MV-4-11 (cell line): ENCODE measurements at regions not wholly inside any gene's neighbourhood (a gene's known extent, or its start where the extent isn't known, plus 50 kb on each side); places are given as distances from the start of the nearest gene placed in this dataset.
"Not testable (repeated sequence)": the region's sequence is repeated elsewhere in the genome, so short reads cannot be mapped to it uniquely, and the experiment has no call there.

Experiments used
- DNase-seq: peaks from one replicate; lab custom pipeline; 2025; lab: John Stamatoyannopoulos, UW

DNA sequence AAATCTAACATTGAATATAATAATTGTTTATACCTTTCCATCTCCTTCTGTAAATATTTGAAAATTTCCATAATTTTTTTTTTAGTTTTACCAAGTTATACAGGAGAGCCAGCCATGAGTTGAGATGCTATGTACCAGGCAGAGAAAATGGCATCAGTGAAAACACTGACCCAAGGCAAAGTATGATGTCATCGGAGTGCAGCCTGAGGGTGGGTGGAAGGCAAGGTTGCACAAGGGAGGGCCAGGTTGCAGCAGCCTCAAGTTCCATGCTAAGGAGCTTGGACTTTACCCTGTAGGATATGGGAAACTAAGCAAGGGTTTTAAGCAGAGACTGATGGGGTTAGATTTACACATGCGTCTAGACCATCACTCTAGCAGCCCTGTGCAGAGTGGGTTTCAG is 441.1 kb downstream of the BCAT1 start:
- no peak for DNase-seq

DNA sequence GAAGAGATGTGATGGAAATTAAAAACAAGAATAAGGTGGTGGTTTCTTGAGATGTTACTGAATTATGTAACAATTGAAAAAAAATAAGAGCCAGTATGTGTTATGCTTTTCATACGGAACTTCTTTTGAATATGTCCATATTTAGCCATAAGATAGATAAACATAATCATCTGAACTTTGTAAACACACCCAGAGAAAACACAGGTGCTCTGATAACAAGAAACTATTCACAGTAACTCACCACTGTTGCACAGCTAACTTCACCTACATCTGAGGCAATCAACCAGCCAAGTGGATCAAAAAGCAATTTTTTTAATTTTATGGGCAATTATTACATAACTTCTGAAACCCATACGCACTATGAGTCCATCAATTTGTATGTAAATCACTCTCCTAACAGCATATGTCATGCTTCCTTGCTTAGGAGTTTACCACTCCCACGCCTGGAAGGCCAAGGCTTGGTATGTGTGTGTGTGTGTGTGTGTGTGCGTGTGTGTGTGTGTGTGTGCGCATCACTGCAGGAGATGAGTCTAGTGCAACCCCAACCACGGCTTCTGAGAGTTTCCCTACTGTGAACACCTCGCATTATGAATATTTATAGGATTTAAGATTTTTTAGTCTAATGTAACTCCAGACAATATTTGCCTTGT is 443.4 kb downstream of the BCAT1 start:
- no peak for DNase-seq

DNA sequence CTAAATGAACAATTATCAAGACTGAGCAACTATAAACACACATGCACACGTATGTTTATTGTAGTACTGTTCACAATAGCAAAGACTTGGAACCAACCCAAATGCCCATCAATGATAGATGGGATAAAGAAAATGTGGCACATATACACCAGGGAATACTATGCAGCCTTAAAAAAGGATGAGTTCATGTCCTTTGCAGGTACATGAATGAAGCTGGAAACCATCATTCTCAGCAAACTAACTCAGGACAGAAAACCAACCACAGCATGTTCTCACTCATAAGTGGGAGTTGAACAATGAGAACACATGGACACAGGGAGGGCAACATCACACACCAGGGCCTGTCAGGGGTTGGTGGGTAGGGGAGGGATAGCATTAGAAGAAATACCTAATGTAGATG is 445.4 kb downstream of the BCAT1 start:
- not testable (repeated sequence) for DNase-seq

DNA sequence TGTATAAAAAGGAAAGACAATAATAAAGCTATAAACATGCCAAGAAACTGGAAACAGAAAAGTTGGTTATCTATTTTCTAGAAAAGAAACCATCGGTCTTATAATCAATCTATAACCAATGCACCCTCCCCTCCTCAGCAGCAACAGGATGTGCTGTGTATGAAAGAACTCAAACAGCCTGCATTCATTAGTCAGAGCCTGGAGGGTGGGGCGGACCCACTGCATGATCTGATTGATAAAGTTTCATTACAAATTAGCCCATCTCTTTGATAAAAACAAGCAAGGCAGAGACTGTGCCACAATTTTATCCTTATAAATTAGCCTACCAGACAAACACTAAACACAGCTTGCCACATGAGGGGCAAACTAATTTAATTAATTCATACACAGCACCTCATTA is 448.1 kb downstream of the BCAT1 start:
- no peak for DNase-seq

DNA sequence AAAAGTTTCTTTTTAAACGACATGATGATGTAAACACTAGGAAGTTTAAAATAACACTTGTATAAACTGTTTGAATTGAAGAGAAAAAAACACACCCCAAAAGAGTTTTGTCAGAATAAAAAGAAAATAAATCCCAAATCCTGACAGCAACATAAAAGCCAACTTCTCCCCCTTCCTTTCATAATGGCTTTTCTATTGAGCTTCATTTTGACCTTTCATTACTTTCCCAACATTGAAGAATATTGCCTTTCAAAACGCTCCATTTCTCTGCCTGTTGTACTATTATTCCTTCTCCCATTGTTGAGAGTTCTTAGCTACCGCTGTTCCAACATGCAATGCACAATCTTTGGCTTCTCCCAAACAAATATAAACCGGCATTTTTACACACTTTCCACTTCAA is 448.5 kb downstream of the BCAT1 start:
- no peak for DNase-seq

DNA sequence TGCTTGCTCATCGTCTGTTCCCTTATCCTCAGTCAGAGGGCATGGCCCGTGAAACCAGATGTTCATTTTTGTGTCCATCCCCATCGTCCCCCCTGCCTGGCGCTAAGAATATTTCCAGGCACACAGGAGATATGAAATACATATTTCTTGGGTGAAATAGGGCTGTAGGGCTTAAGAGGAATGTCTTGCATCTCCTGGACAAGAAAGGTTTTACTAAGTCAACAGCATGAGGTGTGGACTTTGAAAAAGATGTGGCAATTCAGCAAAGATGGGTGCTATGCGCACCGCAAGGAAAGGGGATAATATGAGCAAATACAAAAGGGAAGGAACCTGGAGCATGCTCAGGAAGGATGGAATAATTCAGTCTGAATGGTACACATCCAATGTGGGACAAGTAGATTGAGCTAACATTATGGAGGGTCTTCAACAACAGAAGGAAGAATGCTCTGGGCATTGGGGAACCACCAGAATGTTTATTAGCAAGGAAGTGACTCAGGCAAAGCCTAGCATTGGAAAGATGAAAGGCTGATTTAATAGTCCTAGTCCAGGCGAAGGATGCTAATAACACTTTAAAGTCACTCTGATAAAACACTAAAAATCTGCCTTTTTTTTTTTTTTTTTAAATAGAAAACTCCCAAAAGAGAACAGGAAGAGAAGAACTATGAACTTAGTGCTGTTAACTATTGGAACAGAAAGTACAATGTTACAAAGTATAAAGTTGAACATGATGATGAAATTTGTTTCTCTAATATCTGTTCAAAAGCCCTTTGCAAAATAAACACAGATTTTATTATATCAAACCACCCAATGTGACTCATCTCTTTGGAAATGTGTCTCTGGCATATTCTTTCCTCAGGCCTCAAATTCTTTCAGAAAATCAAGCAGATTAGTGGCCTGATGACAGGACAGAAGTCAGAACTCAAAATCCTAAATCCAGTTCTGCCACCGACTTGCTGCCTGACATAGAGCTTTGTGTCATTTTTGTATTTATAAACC is 449.5 kb downstream of the BCAT1 start:
- DNase-seq: no peak

DNA sequence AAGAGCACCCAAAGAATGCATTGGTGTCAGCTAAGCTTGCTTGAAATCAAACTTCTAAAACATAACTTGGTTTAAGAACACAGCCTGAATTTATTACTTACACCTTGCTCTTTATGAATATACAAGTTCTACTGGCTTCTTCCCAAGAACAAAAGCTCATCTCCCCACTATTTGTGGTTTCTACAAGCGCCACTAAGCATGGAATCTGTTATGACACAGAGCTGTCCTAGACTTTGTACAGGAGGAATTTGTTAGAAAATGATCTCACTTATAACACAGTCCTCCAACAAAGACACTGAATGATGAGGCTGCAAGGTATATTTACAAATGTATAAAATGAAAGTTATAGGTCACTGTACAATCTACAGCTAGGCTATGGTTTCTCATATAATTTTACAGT is 452.1 kb downstream of the BCAT1 start:
- DNase-seq: no peak

DNA sequence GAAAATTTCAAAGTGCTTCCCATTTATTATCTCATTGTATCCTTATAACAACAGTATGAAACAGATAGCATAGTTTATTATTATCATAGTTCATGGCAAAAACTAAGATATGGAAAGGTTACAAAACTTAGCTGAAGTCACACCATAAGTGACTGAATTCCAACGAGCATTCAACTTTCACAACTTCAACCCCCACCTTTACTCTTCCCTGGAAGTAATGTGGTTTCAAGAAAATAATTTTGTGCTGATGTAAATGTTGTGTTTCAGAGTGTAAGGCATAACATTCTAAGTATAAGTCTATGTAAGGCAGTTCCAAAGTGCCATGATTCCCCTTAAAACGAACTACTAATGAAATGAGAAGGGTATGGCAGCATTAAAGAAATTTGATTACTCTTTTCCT is 454.5 kb downstream of the BCAT1 start:
- no peak for DNase-seq

DNA sequence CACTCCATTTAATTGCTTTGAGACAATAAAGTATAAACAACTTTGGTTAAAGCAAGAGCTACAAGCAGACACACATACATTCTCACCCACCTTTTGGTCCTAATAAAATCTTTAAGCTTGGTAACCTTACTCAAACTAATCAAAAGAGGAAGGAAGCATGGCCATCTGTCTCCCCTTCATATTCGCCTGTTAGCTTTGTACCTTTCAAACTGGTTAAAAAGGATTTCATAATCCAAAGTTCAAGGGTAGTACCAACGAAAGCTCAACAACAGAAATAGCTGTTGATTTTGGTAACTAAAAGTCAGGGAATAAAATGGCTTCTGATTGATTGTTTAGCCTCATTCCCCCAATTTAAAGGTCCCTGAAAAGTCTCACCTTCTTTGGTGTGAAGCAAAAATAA is 456.9 kb downstream of the BCAT1 start:
- DNase-seq: peak; percentile 67

DNA sequence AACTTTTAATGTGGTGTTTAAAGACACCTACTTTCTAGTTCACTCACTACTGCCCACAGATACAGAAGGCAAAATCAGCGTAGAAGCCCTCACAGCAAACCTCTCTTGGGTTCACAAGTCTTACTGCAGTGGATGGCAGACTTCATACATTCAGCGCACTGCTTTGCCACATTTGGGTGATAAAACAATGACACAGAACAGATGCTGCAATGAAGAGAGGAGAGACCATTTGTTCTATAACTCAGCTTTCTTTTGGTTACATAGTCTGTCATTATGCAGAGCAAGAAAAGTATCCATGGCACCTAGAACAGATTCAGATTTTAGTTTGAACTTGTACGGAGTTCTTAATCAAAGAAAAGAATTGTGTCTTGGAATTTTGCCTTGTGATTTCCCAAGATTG is 459.0 kb downstream of the BCAT1 start:
- no peak for DNase-seq

DNA sequence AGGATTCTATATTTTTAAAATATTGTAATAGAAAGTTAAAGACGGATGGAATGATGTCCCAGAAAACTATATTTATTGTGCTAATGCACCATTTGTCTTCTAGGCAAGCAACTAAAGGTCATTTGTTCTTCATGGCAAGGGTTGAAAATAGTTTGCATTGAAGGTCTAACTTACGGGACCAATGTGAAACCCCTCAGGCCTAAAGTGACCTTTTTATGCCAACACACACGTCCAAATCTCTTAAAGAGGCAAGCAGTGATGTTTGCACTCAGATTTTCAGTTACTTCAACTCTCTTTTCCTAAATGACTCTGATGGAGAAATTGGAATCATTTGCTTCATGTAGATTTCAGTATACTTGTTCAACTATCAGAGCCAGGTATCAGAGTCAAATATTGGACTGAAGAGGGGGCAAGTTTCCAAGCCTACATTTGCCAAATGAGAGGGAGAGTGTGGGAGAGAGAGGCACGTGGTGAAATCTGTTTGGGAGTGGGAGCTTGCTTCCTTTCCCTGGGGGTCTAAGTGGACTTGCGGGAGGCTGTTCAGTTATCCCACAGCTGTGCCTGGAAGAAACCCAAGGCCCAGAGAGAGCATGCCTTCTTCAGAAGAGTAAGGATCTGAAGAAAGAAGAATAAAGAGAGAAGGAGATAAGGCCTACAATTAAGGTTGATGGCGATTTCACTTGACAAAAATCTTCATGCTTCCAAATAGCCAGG is 459.8 kb downstream of the BCAT1 start:
- no peak for DNase-seq

DNA sequence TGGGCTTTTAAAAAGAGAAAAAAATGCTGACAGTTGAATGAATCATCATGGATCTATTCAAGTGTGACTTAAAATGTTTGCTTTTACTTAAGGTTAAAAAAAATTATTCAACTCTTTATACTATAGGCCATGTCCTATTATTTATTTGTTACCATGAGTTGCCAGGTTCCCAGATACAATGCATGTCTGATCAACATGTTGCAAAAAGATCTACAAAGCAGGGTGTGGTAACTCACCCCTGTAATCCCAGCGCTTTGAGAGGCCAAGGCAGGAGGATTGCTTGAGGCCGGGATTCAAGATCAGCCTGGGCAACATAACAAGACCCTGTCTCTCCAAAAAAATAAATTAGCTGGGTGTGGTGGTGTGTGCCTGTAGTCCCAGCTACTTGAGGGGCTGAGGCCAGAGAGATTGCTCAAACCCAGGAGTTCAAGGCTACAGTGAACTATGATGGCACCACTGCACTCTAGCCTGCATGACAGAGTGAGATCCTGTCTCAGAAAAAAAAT is 460.8 kb downstream of the BCAT1 start:
- no peak for DNase-seq

DNA sequence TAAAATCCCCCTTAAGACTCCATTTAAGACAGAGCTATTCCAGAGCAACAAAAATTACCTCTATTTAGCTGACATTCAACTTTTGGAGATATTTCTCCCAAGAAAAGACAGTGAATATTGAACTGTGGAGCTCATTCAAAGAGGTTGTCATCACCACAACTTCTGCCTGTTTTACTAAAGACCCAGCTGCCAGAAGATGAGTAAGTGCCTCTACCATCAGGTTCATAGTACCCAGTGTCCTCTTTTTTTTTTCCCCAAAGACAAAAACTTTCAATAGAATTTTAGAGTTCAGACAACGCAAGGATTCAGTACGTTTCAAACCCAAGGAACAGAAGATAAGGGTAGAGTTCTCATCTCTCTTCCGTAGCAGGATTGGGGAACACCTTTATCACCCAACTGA is 461.3 kb downstream of the BCAT1 start:
- DNase-seq: no peak

DNA sequence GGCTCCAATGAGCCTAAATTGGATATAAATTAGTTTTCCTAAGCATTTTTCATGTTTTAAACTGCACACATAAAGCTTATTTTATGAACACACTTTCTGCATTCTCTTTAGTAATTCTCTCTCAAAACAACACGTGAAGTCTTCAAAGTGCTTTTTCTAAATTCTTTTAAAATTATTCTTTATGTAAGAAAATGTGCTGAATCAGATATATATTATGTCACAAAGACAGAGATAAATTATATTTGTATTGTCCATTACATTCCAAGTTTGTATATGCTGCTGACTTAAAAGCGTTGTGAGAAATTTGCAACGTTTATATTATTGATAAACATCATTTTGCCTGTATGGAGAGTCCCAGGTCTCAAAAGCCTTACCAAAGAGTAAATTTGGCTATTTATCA is 465.2 kb downstream of the BCAT1 start:
- no peak for DNase-seq

DNA sequence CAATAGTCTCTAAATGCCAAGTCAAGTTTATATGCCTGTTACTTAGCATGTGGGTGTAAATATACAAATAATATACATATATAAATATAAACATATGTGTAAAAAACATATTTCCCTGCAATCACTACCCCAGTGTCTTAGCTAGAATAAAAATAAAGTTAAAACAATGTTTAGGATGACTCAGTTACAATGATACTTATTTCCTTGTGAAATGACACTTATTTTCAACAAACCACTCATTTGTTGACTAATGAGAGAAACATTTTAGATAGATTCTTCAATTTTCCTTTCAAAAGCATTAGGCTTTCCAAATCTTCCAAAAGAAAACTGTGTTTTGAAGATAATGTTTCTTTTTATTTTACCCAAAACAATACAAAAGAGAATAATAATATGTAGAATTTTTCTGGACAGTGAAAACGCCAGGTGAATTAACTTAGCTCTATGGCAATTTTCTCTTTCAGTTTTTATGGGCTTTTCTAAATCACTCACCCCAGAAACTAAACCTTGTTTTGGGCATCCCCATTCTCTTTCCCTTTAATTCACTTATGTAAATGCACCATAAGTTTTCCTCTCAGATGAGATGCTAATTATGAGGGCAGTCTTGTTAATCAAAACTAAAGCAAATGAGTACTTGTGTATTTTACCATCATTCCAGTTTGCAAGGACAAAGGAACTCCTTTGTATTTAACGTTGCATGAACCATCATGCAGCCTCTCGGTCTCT is 465.9 kb downstream of the BCAT1 start:
- DNase-seq: no peak

DNA sequence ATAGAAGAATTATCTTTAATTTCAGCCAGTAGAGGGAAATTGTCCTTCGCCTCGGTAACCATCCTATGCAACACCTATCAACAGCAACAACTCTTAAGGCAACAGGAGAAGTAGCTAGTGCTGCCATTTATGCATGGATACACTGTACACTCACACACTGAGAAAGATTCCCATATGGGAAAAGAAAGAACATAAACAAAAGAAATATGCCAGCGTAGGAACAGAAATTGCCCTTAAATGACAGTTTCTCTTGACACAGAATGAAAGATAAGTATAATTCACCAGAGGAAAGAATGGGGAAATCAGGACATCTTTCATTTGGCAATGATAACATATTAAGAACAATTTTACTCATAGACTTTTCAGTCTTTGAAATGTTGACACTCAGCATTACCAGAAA is 466.9 kb downstream of the BCAT1 start:
- no peak for DNase-seq

DNA sequence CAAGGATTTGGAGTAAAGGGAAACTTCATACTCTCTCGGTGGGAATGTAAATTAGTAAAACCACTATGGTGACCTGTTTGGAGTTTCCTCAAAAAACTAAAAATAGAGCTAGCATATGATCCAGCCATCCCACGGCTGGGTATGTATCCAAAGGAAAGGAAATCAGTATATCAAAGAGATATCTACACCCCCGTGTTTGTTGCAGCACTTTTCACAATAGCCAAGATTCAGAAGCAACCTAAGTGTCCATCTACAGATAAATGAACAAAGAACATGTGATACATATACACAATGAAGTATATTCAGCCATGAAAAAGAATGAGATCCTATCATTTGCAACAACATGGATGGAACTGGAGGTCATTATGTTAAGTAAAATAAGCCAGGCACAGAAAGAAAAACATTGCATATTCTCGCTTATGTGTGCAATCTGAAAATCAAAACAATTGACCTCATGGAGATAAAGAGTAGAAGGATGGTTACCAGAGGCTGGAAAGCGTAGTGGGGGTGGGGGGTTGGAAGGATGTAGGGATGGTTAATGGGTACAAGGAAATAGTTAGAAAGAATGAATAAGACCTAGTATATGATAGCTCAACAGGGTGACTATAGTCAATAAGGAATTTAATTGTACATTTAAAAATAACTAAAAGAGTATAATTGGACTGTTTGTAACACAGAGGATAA is 468.0 kb downstream of the BCAT1 start:
- DNase-seq: no peak

DNA sequence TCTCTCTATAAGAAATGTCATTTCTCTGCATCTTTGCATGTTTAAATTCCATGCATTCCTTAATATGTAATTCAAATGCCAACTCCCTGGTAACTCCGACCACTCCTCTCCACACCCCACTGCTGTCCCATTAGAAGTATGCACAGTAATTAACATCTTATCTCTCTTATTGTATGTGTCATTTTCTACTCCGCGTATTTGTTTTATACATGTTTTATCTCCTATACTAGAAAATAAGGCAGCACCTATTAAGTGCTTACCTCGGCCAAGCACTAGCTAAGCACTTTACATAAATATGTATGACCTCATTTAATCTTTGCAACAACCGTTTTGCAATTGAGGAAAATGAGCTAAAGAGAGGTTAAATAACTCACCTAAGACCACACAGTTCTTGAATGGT is 469.8 kb downstream of the BCAT1 start:
- DNase-seq: no peak

DNA sequence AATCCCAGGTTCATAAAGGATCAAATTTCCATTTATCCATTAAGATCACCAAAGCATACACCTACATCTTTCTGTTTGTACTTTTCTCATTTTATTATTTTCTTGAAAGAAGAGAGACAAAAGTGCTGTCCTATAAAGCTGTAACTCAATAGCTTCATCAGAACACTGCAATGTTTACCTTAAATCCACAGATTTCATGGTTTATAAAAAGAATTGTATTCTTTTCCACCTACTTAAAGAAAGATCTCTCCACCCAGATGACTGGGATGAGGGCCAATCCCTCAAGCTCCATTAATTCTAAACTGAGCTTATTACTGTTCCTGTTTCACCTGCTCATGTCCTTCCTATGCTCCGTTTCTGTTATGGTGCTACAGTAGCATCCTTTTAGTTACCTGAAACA is 470.6 kb downstream of the BCAT1 start:
- no peak for DNase-seq

DNA sequence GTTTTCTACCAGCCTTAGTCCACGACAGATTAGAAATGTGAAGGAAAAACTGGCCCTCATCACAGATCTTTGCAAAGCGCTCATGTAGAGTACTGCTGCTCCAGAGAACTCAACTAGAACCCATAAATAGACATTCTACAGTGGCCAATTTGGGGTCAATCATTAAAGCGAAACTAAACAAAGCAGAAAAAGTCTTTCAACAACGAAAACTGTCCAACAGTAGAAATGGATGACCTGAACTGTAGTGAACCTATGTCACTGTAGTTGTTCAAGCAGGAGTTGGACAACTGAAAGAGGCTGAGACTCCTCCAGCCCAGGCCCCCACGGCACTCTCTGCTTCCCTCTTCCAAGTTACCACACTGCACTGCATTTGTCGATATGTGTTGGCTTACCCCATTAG is 472.6 kb downstream of the BCAT1 start:
- no peak for DNase-seq

DNA sequence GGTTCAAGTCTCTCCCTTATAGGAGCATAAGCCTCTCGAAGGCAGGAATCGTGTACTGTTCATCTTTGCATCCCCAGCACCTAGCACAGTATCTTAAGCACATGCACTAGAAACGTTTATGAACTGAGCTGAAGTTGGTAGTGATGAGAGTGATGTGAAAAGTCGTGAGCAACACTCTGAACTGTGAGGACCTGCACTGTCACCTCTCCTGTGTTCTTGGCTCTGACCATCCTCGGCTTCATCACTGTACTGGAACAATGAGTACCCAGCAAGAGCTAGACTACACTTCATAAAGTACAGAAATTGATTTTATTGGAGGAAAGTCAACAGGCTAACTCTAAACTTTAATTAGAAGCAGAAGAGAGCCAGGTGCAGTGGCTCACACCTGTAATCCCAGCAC is 473.6 kb downstream of the BCAT1 start:
- no peak for DNase-seq
